NCI-H1694 treated with DMSO at 0.1 percent for 48 hours (cell line): ENCODE measurements at regions not wholly inside any gene's neighbourhood (a gene's known extent, or its start where the extent isn't known, plus 50 kb on each side); places are given as distances from the start of the nearest gene placed in this dataset.
A peak's percentile ranks its signal among the peaks of the same experiment; 100 is the strongest.

Experiments
- DNase-seq: peaks from one replicate; lab custom pipeline; 2025; lab: John Stamatoyannopoulos, UW

- DNase-seq: no peak
Observed at GRCh38 chr11:45518141-45518832, 147.1 kb downstream of the CHST1 start.

GRCh38 chr11:45517171-45517770 is 148.2 kb downstream of the CHST1 start:
- DNase-seq: no peak

- DNase-seq: no peak
Observed at GRCh38 chr11:45513821-45514340, 151.5 kb downstream of the CHST1 start.

- peak; percentile 31 for DNase-seq
Observed at GRCh38 chr11:45512471-45513148, 152.8 kb downstream of the CHST1 start.

- DNase-seq: peak; percentile 2
Observed at GRCh38 chr11:45511566-45511965, 153.9 kb downstream of the CHST1 start.

- DNase-seq: no peak
Observed at GRCh38 chr11:45507916-45508315, 157.5 kb downstream of the CHST1 start.

GRCh38 chr11:45503311-45503710 is 162.1 kb downstream of the CHST1 start:
- DNase-seq: no peak

GRCh38 chr11:45502226-45502545 is 163.2 kb downstream of the CHST1 start:
- no peak for DNase-seq

- DNase-seq: no peak
Observed at GRCh38 chr11:45501392-45502225, 163.8 kb downstream of the CHST1 start.

GRCh38 chr11:45500451-45500850 is 165.0 kb downstream of the CHST1 start:
- DNase-seq: no peak

- DNase-seq: no peak
Observed at GRCh38 chr11:45494738-45495137, 170.7 kb downstream of the CHST1 start.

GRCh38 chr11:45489281-45489905 is 176.0 kb downstream of the CHST1 start:
- no peak for DNase-seq

GRCh38 chr11:45486461-45486860 is 179.0 kb downstream of the CHST1 start:
- DNase-seq: no peak

GRCh38 chr11:45485070-45485707 is 180.2 kb downstream of the CHST1 start:
- DNase-seq: no peak

GRCh38 chr11:45484326-45484883 is 181.0 kb downstream of the CHST1 start:
- no peak for DNase-seq

GRCh38 chr11:45483416-45483815 is 182.0 kb downstream of the CHST1 start:
- DNase-seq: no peak

- DNase-seq: no peak
Observed at GRCh38 chr11:45482331-45482730, 183.1 kb downstream of the CHST1 start.

- no peak for DNase-seq
Observed at GRCh38 chr11:45481026-45481425, 184.4 kb downstream of the CHST1 start.

GRCh38 chr11:45477588-45477987 is 187.8 kb downstream of the CHST1 start:
- DNase-seq: no peak

GRCh38 chr11:45476126-45476525 is 189.3 kb downstream of the CHST1 start:
- no peak for DNase-seq

GRCh38 chr11:45475173-45475572 is 189.0 kb upstream of the SYT13 start:
- DNase-seq: no peak
